HG02759 (cell line): ENCODE measurements at regions not wholly inside any gene's neighbourhood (a gene's known extent, or its start where the extent isn't known, plus 50 kb on each side); places are given as distances from the start of the nearest gene placed in this dataset.

Source experiments
- ATAC-seq: cut with Tn5 transposase; IDR thresholded peaks from one replicate; pipeline ENCODE4 v1.9.1; 2021; ENCODE audit warnings: mild to moderate bottlenecking, moderate library complexity; ENCODE audit not compliant: unreplicated experiment

DNA sequence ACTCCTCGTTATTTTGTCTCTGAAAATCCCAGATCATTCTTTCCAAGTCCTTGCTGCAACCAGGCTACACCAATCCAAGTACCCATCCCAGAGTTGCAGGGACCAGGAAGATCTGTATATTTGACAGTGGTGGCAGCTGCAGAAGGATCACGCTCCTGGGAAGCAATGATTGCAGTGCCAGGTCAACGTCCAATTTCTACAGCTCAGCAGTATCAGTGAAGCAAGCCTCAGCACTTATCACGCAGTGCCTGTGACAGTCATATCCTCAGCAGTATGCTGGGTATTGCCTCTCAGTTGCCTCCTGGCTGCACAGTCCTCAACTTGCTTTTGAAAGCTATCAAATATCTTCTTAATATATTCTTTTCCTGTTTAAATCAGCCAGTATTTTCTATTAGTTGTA, 66.7 kb downstream of the BARHL2 start:
- ATAC-seq = no peak

DNA sequence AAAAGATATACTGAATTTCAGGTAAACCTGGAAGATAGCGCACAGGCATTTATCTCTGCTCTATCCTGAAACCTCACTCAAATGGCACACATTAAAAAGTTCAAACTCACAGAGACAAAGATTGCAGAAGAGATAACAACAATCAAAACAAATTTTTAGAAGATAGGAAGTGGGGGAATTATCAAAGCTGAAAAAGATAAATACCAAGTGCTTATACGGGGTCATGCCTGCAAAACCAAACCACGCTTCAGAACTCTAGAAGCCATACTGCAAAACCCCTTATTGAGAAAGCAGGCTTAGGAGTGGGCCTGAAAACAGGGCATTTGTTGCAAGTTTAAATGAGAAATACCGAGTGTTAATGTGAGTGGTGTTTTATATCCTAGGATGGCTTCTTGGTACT, 76.8 kb downstream of the BARHL2 start:
- ATAC-seq = no peak

DNA sequence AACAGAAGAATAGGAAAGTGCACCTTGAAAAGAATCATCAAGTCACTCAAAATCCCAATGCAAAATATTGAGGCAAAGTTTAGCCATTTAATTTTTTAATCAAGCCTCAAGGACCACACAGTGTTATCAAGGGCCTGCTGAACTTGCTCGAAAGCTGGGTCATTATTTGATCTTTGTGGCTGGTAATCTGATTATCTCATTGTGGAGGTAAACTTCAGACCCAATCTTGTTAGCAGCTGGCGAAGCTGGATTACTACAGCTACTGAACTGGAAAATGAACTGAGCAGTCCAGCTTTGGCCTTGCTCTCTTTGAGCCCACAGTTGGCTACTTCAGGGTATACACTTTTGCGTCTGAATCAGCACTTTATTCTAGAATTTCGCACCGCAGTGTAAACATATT, 94.4 kb downstream of the BARHL2 start:
- no peak for ATAC-seq

DNA sequence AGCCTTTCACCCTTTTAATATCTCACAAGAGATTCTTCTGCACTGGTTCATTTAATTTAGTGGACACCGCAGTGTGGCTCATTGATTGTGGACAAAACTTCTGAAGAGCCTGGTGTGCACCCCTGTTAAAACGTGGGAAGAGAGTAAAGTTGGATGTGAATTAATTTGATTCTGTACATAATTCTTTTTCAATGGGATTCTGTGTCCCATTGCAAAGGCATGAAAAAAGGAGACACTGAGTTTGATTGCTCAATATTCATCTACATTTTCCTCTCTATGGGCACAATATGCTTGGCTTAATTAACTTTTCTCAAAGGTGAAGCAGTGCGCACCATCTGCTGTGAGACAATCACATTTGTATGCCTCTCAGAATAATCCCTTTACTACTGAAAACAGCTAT, 95.1 kb downstream of the BARHL2 start:
- ATAC-seq = no peak

DNA sequence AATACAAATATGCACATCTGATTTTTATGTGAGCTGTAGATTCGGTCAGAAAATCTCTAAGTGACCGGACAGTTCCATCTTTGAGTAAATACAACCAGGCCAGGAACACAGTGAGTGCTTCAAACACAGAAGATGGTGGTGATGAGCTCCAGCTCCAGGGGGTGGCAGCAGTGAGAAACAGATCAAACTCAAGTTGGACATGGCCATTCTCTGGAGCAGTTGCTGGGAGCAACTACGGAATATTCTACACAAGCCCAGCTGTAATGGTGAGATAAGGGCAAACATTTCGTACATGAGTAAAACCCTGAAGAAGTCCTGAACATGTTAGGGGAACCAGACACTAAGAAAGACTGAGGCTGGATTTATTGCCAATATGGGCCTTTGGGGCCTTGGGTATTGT, 100.7 kb downstream of the BARHL2 start:
- ATAC-seq = no peak

DNA sequence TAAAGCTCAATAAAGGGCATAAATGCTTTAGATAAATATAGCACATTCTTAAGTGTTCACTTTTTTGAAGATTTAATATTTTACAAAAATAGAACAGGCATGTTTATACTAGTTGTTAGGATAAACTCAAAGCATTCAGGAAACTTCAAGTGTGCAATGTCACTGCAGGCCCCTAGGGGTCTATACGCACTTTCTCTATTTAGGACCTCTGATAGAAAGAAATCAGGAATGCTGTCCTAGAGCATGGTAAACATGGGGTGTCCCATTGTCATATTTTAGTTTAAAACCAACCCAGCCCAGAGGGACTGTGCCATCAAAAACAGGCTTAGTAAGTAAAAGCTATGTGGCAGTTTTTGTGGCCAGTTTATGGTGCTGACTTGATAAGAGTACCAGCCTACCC, 102.2 kb downstream of the BARHL2 start:
- ATAC-seq = no peak

DNA sequence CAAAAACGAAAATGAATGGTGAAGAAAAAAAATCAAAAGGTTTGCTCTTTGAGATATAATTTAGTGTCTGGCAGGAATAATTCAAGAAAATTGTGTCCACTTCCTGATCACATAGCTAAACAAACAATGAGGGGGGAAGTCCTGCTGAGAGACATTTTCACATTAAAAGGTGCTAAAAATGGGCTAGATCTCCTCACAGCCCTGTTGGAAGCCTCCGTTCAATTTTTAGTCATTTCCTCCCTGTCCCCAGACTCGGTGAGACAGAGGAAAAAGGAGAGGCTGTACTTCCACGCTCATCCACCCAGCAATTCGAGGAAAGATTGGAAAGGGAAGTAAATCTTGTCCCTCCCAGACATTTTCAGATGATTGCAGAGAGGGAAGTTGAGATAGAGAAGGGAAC, 103.7 kb downstream of the BARHL2 start:
- ATAC-seq = no peak

DNA sequence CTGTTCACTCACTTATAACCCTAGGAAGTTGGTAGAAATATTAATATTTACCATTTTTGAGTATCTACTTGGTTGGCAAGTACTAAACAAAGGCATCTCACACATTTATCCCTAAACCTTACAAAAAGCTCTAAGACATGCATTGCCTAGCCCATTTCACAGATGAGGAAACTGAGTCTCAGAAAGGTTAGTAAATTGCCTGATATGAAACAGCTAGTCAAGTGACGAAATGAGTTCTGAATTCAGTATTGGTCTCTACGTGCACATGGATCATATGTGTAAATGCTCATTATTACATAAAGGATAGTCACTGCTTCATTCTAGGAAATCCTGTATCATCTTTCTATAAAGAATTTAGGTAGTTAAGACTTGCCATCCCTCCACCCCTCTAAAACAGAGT, 105.1 kb downstream of the BARHL2 start:
- no peak for ATAC-seq

DNA sequence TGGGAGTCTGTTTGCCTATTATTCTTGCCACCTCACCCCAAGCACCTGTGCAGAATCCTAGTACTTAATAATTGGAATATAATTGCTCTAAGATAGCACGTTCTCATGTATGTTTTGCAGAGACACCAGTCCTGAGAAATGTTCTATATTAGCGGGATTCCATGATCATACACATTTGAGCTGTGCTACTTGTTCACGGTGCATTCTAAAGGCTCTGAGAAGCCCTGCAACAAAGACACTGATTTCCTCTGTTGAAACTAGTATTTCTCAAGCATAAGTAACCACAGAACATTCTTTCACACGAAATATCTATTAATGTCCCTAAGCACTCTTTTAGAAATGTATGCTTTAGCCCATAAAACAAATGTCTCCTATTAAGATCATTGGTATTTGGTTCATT, 109.4 kb downstream of the BARHL2 start:
- no peak for ATAC-seq

DNA sequence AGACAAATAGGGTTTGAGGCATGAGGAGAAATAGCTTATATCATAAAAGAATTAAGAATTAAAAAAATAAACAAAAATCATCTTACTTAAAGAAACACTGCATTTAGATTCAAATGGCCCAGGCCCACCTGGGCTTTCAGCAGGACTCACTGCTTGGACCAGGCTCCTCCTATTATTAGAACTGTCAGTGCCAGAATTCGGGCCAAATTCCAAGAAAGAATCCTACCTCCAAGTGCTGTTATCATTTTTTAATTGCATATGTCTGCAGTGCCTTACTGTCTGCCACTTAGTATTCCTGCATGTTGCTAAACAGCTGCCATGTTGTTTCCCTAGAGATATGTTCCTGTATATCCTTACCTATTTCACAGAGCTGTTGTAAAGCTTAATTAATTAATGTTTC, 112.0 kb downstream of the BARHL2 start:
- ATAC-seq = no peak

DNA sequence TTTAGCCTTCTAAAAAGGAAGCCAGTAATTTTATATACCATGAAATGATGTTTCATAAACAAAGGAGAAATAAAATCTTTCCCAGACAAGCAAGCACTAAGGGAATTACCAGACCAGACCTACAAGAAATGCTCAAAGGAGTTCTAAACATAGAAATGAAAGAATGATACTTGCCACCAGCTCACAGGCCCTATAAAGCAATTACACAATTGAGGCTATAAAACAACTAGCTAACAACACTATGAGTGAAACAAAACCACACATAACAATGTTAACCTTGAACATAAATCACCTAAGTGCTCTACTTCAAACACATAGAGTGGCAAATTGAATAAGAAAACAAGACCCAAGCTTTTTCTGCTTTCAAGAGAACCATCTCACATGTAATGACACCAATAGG, 123.8 kb downstream of the BARHL2 start:
- ATAC-seq = no peak

DNA sequence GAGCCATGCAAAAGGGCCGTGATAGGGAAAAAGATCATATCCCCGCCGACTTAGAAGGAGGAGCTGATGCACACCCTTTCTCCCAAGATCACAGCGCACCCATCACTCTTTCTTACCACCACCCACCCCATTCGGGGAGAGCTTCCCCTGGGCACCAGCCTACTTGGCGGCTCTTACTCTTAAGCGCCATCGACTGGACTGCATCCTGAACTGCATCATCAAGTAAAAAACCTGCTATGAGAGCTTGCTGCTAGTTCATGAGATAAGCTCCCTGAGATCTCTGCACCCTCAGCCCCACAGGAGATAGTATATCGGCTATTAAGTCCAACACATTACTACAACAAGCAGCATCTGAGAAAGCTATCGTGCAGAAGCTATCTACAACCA, 125.1 kb downstream of the BARHL2 start:
- ATAC-seq = no peak

DNA sequence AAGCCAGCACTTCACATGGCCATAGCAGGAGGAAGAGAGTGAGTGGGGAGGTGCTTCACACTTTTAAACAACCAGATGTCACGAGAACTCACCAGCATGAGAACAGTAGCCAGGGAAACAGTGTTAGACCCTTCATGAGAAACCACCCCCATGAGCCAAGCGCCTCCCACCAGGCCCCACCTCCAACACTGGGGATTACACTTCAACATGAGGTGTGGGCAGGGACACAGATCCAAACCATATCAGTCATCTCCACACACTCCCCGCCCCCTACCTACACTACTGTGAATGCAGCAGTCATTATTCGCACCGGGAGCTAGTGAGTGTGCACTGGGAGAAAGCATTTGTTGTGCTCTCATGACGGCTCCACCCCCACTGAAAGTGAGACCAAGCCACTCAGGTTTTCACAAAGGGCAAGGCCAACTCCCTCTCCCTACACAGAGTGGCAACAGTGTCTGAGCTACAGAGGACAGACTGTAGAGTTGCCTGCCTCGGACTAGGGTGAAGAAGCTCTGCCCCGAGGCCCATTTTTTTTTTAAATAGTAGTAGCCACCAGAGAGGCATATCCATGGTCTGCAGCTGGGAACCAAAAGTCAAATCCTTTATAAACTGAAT, 125.6 kb downstream of the BARHL2 start:
- no peak for ATAC-seq

DNA sequence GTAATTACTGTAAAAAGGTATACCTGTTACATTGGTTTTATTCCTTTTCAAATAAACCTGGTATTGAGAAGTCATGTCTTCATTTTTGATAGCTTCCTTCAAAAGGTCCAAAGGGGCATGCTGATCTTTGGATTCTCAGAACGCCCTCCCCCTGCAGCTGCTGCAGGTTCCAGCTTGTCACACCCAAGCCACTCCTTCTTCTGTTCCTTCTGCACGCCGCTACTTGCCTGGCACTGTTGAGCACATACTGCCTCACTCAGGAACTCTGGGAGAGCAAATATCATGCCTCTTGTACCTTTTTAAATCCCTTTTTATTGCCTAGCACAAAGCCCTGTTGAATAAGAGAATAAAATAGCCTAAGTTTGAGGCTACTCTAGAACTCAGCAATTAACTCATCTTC, 136.9 kb downstream of the BARHL2 start:
- no peak for ATAC-seq

DNA sequence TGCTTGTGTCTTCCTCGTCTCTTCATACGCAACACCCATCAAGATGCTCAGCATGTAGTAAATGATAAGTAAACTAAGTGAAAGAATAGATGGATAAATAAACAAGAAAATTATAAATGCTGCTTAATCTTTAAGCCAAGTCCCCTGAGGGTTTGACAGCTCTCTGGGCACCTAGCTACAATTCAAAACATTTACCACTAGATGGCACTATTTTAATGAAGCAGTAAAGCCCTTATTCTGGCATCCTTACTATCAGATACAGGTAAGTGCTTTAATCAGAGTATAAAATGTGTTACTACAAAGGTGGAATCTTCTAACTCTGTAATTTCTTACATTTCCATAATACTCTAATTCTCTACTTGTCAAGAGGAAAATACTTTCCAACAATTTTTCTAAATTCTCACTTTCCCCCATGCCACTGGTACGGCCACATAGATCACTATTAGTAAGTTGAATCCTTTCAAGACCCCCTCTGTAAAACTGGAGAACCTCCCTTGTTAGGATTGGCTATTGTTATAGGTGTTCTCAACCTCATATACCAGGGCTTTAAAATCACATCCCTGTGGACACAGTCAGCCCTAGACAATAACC, 137.8 kb downstream of the BARHL2 start:
- ATAC-seq = no peak

DNA sequence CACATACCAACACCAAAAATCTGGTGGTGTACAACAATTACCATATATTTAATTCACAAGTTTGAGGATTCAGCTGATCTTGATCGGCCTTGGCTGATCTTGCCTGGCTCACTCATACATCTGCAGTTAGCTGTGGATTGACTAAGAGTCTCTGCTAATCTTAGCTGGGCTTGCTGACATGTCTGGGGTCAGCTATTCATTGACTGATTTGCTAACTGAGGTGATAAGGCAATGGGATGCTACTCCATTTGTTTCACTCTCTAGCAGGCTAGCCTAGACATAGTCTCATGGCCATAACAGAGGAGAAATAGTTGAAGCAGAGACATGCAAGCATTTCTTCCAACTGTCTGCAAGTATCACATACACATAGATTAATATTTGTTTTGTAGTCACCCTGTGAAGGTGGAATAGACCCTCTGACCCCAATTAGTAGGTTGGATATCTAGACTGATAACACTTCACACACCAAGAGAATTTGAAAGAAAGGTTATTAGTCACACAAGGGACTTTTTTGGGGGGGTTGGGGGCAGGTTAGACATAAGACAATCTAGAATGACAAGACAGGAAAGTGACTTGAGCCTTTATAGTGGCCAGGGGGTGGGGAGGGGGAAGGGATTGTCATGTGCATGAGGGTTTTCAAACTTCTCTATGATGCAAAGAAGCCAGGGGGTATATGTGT, 142.3 kb downstream of the BARHL2 start:
- ATAC-seq = no peak

DNA sequence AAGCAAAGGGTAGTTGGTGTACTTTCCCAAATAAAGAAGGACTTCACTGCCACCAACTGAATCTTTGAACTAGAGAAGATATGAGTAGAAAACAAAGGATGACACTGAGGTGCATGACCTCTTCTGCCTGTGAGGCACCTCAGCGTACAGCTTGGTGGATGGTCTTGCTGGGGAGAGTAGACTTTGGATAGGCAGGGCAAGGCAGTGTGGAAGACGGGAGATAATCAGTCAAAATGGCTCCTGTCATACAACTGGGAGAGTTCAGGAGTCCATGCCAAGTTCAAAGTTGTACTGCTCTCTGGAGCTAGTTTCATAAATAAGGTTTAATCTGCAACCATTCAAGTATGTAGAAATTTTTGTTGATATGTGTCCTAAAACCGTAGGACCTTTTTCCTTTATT, 143.4 kb downstream of the BARHL2 start:
- no peak for ATAC-seq

DNA sequence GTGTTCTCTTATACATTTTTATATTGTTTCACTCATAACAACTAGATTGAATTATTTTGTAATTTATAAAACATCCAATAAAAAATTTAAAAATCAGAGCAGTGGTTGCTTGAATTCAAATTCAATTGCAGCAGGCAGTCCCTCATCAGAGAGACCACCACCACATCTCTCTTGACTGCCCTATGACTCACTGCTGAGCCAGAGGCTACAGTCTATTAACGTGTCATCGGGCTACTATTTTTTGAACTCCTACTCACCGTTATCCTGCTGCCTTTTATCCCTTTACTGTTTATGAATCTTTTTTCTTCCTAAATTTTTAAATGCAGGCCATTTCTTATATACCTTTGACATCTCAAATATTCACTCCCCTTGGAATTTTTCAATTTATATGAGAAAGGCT, 144.7 kb downstream of the BARHL2 start:
- ATAC-seq = no peak

DNA sequence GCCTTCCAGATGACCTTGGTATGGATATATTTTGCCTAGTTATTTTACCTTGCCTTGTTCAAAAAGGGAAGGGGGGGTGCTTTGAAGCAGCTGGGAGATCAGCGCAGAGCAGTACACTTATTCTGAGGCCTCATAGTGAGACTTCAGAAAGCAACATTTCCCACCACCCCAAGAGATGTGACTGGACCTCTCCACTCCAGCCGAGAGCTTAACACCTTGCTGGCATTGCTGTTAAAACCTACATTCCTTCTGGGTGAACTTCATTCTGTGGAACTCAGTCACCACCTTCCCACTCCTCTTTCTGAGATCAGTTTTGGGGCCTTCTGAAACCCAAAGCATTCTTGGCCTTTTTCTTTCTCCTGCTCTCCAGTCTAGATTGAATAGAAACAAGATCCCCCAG, 148.7 kb downstream of the BARHL2 start:
- no peak for ATAC-seq

DNA sequence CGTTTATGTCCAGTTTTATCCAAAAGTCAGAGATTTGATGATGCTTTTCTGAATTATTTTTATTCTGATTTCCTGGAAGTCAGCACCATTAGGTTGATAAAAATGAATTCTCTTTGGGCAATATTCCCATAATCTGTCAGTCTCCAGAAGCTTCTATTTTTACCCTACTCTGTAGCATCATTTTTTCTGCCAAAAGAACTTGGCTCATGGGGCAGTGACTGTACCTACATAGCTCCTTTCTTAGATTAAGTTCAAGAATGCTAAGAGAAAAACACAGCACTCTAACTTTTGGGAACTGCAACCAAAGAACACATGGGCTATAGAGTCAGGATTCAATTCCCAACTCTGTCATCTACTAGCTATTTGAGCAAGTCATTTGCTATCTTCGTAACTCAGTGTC, 152.9 kb downstream of the BARHL2 start:
- ATAC-seq = no peak

DNA sequence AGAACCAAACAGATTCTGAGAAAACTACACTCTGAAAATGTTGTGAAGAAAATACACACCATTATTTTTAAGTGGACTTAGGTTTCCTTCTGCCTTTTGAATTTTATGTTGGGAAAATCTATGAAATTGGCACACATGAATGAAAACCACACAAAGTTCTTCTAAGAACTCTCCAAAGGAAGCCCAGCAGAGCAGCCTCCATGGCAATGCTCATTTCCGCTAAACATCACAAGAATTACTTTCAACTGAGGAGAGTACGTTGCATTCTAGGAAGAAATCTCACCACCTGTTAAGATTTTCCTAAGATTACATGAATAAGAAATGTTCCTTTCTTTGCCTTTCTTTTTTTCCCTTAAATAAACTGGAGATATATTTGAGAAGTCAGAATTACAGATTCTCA, 154.2 kb downstream of the BARHL2 start:
- ATAC-seq = no peak

DNA sequence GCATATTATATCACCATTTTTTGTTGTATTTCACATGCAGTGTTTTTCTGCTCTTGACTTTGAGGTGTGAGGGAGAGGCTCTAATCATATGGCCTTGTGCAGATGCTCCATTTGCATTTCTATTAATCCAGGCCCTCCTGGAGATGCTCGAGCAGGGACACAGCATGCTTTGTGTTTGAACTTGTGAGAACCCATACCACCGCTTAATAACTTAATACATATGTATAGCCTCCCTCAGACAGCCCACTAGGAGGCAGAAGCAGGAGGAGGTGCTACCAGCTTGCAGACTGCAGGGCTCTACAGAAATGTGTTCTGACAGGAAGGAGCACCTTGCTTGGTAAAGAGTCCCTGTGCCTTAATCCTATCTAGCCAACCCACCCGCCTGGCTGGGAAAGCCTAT, 155.2 kb downstream of the BARHL2 start:
- ATAC-seq = no peak
